Hippocampal formation (tissue), 2 donors: ENCODE measurements at regions not wholly inside any gene's neighbourhood (a gene's known extent, or its start where the extent isn't known, plus 50 kb on each side); places are given as distances from the start of the nearest gene placed in this dataset.
"Not testable (repeated sequence)": the region's sequence is repeated elsewhere in the genome, so short reads cannot be mapped to it uniquely, and the experiment has no call there.

Experiments
- DNase-seq, 2 donors: peaks; one replicate each; lab custom pipeline; 2025; lab: John Stamatoyannopoulos, UW

DNA sequence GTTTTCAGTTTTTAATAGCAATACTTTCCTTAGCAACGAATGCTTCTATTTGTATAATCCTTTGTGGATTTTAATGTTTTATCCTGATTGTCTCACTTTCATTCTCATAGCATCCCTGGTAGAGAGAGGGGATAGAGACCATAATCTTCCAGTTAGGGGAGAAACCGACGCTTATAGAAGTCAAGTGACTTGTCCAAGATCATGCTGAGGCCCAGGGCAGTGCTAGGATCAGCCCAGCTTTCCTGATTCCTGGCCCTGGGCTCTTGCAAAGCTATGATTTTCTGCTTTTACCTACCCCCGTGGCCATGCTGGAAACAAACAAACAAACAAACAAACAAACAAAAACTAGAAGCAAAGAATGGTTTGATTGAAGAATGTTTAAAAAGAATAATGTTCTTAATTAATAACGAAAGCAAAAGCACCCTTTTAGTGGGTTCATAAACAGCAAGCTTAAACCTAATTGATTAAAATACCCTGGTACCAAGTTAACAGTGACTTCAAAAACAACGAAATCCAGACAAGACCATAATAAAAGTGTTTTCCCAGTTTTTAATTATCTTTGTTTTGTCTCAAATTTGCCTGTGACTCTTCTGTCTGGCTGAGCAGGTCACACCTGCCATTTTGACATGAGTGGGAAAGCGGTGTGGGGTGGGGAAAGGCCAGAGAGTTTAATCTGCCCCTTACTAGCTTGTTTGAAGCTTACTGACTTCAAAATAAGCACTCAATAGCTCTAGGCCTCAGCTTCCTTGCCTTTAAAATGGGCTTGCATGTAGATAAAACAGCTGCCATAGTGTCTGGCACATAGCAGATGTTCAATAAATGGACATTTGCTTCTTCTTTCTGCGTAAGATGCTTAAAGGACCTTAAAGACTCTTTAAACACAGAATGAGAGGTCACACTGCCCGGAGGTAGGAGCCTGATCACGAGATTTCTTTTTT is 116.6 kb upstream of the MYCN start:
- DNase-seq, result no peak

DNA sequence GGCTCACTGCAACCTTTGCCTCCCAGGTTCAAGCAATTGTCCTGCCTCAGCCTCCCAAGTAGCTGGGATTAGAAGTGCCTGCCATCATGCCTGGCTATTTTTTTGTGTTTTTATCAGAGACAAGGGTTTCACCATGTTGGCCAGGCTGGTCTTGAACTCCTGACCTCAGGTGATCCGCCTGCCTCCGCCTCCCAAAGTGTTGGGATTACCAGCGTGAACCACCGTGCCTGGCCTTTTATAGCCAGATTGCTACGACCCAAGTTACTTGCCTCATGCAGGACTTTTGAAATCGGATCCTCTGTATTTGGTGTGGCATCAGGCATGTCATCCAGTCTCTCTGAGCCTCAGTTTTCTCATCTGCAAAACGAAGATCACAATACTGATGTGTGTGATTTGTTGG is 115.9 kb upstream of the MYCN start:
- not testable (repeated sequence) for DNase-seq

DNA sequence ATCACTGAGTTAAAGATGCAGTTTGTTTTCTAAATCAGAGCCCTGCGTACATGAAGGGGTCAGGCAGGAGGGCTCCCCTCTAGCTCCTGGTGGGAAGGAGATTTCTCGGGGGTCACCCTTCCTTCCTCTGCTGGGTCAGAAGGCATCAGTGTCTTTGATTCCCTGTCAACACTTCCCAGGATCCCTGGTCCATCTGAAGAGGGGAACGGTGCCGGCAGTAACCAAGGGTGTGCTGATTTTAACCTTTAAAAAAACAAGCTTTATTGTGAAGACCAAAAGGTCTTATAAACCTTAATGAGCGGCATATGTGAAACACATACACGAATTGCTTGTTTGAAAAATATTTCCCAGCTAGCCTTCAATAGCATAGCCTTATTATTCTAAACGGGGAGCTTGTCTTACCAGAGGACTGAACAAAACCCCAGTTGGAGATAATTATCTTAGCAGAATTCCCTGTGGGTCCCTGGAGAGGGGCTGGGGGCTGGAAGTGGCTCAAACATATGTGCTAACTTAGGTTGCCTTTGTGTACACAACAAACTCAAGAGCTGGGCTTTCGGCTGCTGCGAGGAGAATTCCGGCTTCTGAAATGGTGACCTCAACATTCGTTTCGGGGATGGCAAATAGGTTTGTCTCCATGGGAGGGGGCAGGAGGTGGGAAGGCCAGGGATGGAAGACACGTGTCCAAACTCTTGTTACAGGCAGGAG is 114.9 kb upstream of the MYCN start:
- DNase-seq, result no peak

- DNase-seq, result no peak
Measured at GRCh38 chr2:15826273-15826717, 114.1 kb upstream of the MYCN start.

GRCh38 chr2:15827001-15827400 is 113.3 kb upstream of the MYCN start:
- no peak for DNase-seq

- DNase-seq, result no peak
Measured at GRCh38 chr2:15828576-15828975, 111.8 kb upstream of the MYCN start.

- no peak for DNase-seq
Measured at GRCh38 chr2:15829091-15829801, 111.1 kb upstream of the MYCN start.

- no peak for DNase-seq
Measured at GRCh38 chr2:15829985-15830384, 110.4 kb upstream of the MYCN start.

DNA sequence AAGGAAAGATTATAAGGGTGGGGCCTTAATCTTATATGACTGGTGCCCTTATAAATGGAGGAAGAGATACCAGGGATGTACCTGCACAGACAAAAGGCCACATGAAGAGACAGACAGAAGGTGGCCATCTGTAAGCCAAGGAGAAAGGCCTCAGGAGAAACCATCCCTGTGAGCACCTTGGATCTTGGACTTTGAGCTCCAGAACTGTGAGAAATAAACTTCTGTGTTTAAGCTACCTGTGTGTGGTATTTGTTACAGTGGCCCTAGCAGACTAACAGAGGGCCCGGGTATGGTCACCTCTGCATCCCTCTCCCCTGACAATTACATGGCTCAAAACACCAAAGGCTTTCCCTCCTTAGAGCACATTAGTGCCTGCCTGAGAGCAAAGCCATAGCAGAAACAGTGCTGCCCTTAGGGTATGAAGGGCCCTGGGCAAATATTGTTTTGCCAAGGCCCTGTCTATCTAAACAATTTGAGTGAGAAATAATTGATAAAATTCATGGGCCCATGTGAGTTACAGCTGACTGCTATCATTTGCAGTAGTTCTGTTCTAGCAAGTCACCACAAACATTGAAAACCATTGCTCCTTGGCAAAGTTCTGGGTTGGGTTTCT is 109.3 kb upstream of the MYCN start:
- no peak for DNase-seq

DNA sequence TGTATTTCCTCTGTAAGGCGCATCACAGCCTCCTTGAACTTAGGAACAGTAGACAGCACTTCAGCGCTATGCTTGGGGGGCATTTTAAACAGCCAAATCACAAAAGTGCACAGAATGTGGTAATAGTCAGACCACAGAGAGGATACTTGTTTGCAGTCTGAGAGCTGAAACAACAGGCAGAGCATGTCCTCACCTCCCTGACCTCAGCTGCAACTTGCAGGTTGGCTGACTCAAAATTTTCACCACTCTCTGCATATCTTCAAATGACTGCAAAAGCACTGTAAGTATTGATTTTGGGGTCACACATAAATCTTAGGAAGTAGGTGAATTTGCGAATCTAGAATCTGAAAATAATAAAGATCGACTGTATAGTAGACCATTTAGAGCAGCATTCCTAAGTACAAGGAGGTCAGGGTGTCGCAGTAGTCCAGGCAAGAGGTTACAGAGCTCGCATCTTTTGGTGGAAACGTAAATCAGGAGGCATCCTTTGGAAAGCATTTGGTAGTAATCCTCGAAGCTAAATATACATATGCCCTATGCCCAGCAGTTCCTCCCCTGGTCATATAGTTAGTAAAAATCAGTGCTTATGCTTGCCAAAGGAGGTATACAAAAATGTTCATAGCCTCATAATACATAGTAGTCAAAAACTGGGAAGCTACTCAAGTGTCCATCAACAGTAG is 108.2 kb upstream of the MYCN start:
- no peak for DNase-seq

DNA sequence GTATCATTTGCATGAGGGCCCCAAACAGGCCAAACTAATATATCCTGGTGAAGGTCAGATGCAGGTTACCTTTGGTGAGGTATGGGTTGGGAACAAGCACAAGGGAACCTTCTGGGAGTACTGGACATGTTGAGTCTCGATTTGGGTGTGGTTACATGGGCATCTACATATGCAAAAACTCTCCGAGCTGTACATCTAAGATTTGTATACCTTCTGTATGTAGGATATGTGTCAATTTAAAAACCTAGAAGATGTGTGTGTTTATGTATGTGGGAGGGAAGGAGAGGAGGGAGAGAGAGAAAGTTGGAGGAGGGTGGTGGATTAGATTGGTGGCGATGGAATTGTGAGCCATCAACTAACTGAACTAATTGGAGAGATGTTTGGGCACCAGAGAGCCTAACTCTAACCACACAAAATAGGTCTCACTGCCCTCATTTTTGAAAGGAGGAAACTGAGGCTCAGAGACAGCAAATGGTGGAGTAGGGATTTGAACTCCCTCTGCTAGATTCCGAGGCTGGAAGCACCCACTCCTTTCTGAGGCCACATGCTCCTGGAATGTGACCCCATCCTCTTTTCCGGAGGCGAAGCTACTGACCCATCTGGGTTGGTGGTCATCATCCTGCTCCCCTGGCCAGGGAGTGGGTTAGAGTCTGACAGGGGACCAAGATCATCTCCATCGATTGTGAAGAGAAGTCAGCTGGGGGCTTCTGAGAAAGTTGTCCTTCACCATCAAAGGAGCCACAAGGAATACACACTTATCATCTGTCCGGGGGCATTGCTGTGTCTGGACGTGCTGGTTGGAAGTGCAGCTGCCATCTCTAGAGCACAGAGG is 107.3 kb upstream of the MYCN start:
- DNase-seq, result no peak

DNA sequence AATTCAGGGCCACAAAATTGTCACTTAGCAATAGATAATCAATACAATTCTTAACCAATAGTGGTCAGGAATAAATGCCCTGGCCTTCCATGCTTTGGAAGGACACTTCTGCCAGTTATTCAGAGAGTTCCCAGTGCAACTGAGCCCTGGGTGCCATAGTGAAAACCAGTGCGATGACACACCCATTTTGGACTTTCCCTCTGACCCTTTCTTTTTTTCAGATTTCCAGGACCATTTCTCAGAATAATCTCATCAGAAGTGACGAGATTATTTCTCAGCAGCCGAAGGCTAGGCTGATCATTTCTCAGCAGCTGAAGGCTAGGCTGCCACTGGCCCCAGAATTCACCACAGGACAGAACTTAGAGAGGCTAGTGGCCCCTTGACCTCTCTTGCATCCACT is 106.6 kb upstream of the MYCN start:
- DNase-seq, result no peak

GRCh38 chr2:15834381-15835031 is 105.8 kb upstream of the MYCN start:
- no peak for DNase-seq

DNA sequence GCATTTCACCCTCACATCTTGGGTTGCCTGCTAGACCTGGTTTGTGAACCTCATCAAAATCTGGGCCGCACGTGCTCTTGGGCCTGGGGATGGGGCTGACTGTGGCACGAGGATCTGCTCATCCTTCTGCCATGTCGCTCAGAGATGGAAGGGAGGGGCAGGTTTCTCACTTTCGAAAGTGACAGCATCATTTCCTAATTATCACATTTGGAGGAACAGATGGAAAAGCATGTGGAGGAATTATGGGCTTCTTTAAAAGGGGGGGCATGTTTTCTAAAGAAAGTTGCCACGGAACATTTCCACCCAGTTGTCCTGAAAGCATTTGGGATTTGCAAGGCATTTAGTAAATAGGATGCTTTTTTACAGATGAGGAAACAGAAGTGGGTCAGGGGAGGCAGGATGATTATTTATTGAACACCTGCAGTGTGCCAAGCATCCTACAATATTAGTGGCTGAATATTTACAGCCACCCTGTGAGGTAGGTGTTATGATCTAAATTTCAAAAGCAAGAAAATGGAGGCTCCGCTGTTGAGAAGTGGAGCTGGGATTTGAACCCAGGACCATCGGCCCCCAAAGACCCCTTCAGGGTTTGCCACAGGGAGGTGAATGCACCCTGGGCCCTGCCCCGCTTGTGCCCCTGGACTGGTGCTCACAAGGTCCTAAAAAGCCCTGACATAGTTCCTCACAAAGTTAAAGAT is 104.2 kb upstream of the MYCN start:
- DNase-seq, result no peak

GRCh38 chr2:15836689-15837610 is 103.4 kb upstream of the MYCN start:
- DNase-seq, result no peak

GRCh38 chr2:15838481-15839090 is 101.8 kb upstream of the MYCN start:
- DNase-seq, result no peak

DNA sequence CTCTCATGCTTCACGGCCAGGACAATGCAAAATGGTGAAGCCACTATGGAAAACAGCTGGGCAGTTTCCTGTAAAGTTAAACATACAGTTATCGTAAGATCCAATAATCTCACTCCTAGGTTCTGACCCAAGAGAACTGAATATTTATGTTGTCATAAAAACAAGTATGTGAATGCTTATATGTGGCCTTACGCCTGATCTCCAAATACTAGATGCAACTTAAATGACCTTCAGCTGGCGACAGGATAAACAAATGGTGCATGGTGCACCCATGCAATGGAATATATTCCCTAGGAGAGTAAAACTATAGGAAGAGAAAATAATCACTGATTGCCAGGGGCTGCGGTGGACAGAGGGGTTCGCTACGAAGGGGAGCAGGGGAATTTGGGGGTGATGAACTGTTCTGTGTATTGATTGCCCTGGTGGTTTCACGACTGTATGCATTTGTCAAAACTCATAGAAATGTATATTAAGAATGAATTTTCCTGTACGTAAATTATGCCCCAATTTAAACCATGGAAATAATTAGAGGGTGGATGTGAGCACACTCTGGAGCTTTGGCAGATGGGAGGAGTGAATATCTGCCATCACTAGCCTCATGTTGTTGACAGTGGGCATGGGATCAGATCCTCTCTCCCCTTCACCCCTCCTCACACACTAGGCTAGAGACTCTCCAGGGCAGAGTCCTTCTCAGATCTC is 100.8 kb upstream of the MYCN start:
- DNase-seq, result no peak
